CD4-positive, alpha-beta T cell treated with Interferon alpha-2 for 1 hour (primary cell): ENCODE measurements at regions not wholly inside any gene's neighbourhood (a gene's known extent, or its start where the extent isn't known, plus 50 kb on each side); places are given as distances from the start of the nearest gene placed in this dataset.

Experiments
- DNase-seq, 2 donors: peaks; one replicate each; pipeline ENCODE4 v3.0.0-alpha.2; 2020 to 2022

GRCh38 chr14:22011253-22011642 is 337.6 kb upstream of the OR4E1 start:
- DNase-seq: no peak

DNA sequence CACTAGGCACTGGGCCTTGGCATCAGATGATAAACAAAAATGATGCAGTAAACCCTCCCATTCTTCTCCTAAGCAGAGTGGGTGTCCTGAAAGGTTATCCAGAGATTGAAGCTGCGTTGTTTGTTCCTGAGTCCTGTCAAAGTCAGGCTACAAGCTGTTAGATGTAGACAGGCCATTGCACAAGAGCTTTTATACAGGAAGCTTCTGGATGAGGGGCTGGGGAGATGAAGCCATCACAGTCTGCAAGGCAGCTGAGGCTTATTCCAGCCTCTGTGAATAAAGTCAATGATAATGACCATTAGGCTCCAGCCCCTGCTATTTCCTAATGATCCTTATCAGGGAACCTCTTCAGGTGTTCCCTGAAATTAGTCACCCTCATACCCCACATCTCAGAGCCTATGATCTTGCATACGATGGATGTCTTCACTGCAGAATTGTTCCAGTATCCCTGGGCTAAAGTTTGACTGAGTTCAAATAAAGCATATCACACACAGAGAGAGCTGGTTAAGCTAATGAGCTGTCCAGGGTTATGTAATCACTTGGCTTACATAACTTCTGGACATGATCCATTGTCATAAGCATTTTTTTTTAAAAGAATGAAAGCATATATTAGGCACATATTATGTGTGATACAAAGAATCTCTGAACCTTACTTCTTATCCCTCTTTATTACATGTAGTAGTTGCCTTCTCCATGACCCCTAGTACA is 337.1 kb upstream of the OR4E1 start:
- no peak for DNase-seq

GRCh38 chr14:22008766-22009165 is 335.1 kb upstream of the OR4E1 start:
- DNase-seq: no peak

GRCh38 chr14:22007784-22008412 is 334.3 kb upstream of the OR4E1 start:
- DNase-seq: peak in 1 of 2 donors; percentile 35

GRCh38 chr14:22007363-22007762 is 333.7 kb upstream of the OR4E1 start:
- DNase-seq: no peak

GRCh38 chr14:22003461-22003860 is 329.8 kb upstream of the OR4E1 start:
- DNase-seq: no peak

- peak; percentile 49 to 76 for DNase-seq
These were observed 329.3 kb upstream of the OR4E1 start for GRCh38 chr14:22002860-22003284.

DNA sequence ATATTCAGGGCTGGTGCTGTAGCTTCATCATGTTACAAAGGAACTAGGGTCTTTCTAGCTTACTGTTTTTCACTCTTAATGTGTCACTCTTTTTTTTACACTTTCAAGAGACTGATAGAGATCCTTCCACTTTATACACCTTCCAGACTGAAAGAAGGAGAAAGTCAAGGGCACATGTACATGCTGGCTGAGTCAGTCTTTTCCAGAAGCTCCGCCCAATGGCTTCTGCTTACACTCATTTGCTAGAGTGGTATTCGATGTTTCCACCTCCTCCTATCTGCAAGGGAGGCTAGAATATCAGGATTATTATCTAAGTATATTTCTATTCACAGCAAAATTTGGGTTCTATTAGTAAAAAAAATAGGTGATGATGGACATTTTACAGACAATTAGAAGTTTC is 325.8 kb upstream of the OR4E1 start:
- DNase-seq: no peak

GRCh38 chr14:21997300-21997699 is 323.7 kb upstream of the OR4E1 start:
- DNase-seq: peak; percentile 38 to 64

DNA sequence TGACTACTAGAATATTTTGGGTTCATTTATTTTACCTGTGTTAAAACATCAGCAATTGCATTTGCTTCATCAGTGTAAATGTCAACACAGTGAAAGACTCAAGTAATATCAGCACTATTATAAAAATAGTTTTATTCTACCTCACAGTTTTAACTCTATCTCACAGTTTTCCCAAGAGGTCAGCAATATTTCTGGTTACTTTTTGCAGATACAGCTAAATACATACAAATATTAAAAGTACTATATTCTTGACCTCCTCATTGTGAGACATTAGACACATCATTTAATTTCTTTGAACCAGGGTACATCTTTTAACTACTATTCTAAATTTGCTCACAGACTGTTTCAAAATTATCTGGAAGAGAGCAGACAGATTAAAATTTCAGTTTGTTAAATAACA is 321.7 kb upstream of the OR4E1 start:
- DNase-seq: no peak

- no peak for DNase-seq
These were observed 320.2 kb upstream of the OR4E1 start for GRCh38 chr14:21993837-21994236.

GRCh38 chr14:21993070-21993469 is 319.5 kb upstream of the OR4E1 start:
- DNase-seq: no peak

- DNase-seq: no peak
These were observed 317.5 kb upstream of the OR4E1 start for GRCh38 chr14:21991130-21991529.

DNA sequence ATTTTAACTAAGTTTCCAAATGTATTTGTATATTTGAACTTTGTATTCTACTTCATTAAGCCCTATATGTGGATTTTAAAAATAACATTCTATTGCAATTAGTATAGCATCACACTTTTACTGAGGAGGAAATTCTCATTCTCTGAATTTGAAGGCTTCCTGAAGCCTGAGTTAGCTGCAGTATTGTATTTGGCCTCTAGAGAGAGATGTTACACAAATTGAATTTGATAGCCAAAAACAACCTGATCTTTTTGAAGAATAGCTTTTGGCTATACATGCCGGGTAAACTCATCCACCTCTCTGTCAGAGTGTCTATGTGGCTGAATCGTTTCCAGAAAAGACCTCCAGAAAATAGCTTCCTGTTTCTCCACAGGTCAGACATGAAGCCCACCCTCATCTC is 316.5 kb upstream of the OR4E1 start:
- peak in 1 of 2 donors; percentile 42 for DNase-seq

DNA sequence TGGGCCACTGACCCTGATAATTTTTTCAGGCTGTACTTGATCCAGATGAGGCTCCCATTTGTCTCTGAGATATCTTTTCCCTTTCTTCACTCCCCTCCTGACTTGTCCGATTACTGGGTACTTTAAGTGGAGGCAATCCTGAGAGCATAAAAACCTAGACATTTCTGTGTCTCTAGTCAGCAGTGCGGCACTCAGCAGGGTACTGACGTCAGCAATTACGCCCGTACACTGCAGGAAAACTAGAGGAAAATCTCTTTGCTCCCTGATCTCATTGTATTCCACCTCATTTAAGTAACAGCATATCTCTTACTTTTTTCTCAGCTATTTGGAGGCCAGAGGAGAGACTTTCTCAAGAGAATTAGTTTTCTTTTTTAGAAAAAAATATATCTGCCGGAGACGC is 315.5 kb upstream of the OR4E1 start:
- no peak for DNase-seq

DNA sequence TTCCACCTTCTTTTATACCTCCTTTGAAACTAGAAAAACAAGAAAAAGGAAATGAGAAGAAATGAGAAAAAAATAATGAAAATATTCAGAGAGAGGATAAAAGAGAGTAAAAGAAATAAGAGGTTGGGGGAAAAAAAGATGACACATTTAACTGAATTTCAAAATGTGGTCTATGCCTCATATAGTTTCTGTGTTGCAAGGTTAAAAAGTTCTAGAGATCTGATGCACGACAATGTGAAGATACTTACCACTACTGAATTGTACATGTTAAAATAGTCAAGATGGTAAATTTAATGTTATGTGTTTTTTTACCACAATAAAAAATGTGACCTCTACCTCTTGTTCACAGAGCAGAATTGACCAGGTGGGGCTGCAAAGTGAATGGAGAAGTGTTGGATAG is 314.8 kb upstream of the OR4E1 start:
- DNase-seq: no peak

DNA sequence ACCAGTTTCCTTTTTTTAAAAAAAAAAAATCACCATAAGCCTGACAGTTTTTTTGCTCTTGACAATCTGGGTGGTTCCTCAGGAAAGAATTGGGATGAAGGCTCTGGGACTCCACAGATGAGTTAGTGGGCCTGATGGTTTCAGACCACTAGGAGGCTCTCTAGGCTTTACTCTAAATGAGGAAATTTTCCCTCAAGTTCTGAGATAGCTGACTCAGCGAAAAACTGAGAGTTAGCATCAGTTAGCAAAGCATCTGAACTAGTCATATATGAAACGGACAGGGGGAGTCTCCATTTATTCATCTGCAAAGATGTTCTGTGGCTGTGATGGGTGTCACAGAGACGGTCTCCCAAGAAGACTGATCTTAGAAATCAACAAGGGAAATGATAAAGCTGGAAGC is 314.3 kb upstream of the OR4E1 start:
- DNase-seq: peak in 1 of 2 donors; percentile 50

DNA sequence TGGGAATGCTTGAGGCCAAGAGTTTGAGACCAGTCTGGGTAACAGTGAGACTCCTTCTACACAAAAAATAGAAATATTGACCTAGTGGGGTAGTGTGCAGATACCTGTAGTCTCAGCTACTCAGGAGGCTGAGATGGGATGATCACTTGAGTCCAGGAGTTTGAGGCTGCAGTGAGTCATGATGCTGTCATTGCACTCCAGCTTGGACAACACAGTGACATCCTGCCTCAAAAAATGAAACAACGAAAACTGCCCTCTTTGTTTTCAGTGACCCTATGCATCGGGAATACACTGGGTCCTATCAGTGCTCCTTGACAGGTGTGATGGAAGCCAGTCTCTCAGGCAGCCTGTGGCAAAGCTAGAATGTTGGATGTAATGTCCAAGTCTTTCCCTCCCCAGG is 311.5 kb upstream of the OR4E1 start:
- no peak for DNase-seq

- no peak for DNase-seq
These were observed 305.3 kb upstream of the OR4E1 start for GRCh38 chr14:21978999-21979314.

- peak; percentile 52 to 72 for DNase-seq
These were observed 304.8 kb upstream of the OR4E1 start for GRCh38 chr14:21978184-21978998.

GRCh38 chr14:21974741-21975140 is 301.1 kb upstream of the OR4E1 start:
- DNase-seq: peak in 1 of 2 donors; percentile 34

GRCh38 chr14:21965042-21965441 is 291.4 kb upstream of the OR4E1 start:
- DNase-seq: peak; percentile 52 to 67

DNA sequence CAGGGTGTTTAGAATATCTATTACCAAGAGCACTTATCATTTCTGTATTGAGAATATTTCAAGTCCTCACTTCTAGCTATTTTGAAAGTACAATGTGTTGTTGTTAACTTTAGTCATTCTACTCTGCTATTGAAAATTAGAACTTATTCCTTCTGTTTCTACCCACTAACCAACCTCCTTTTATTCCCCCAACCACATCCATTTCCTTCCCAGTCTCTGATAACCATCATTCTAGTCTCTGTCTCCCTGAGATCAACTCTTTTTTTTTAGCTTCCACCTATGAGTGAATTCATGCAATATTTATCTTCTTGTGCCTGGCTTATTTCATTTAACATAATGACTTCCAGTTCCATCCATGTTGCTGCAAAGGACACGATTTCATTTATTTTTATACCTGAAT is 290.6 kb upstream of the OR4E1 start:
- no peak for DNase-seq

DNA sequence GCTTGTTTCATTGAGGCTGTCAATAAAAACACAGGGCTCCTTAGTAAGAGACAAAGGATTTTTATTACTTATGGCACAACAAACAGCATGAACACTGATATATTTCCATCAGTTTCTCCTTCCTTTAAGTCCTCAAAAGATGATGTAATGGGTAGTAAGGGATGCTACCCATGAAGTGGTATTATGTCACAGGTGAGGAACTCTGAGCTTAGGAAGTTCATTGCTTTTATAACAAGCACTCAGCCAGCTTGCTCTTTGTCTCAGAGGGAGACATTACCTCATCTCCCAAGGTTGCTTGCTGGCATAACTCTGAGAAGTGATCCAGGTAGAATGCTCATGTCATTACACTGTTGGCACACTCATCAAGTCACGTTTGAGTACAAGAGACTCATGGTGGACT is 287.0 kb upstream of the OR4E1 start:
- no peak for DNase-seq
